HEK293T (cell line): ENCODE measurements at regions not wholly inside any gene's neighbourhood (a gene's known extent, or its start where the extent isn't known, plus 50 kb on each side); places are given as distances from the start of the nearest gene placed in this dataset.

Source experiments
- CTCF ChIA-PET: fragments of 350-600 bp; formaldehyde crosslinking; extraction: SDS; loops from one replicate; lab custom pipeline; 2021; ENCODE audit warnings: antibody characterized with exemption, inconsistent platforms; lab: Yijun Ruan, JAX
- POLR2A ChIA-PET: fragments of 350-600 bp; formaldehyde crosslinking; extraction: SDS; loops from one replicate; lab custom pipeline; 2020; ENCODE audit warnings: antibody characterized with exemption, inconsistent platforms; lab: Yijun Ruan, JAX
- DNase-seq: peaks from one replicate; pipeline ENCODE4 v3.0.0; 2012; ENCODE audit warnings: mixed read lengths; ENCODE audit errors: extremely low spot score
- ARNT ChIP-seq: fragments of 450-650 bp; IDR thresholded peaks from 2 replicates; pipeline ENCODE4 v1.6.1; 2017; ENCODE audit warnings: mild to moderate bottlenecking
- BHLHE40 ChIP-seq: fragments of 450-650 bp; IDR thresholded peaks from 2 replicates; pipeline ENCODE4 v1.6.1; 2016; ENCODE audit warnings: mild to moderate bottlenecking, moderate library complexity, borderline replicate concordance
- CTBP1 ChIP-seq: fragments of 450-650 bp; IDR thresholded peaks from 2 replicates; pipeline ENCODE4 v1.6.1; 2016; ENCODE audit warnings: borderline replicate concordance
- ELF4 ChIP-seq: fragments of 450-650 bp; IDR thresholded peaks from 2 replicates; pipeline ENCODE4 v1.6.1; 2017; ENCODE audit warnings: antibody characterized with exemption
- FOXA1 ChIP-seq: fragments of 450-650 bp; IDR thresholded peaks from 2 replicates; pipeline ENCODE4 v1.6.1; 2016; ENCODE audit warnings: mild to moderate bottlenecking
- FOXK2 ChIP-seq: fragments of 450-650 bp; IDR thresholded peaks from 2 replicates; pipeline ENCODE4 v1.6.1; 2016; ENCODE audit warnings: mild to moderate bottlenecking
- FOXM1 ChIP-seq: fragments of 450-650 bp; IDR thresholded peaks from 2 replicates; pipeline ENCODE4 v1.6.1; 2017; ENCODE audit warnings: mild to moderate bottlenecking, borderline replicate concordance
- HDGF ChIP-seq: fragments of 450-650 bp; IDR thresholded peaks from 2 replicates; pipeline ENCODE4 v1.6.1; 2017; ENCODE audit warnings: antibody characterized with exemption, borderline replicate concordance
- L3MBTL2 ChIP-seq: fragments of 450-650 bp; conservative IDR thresholded peaks from 2 replicates; pipeline ENCODE4 v1.6.1; 2016; ENCODE audit warnings: mild to moderate bottlenecking
- LEF1 ChIP-seq: fragments of 450-650 bp; IDR thresholded peaks from 2 replicates; pipeline ENCODE4 v1.6.1; 2017; ENCODE audit warnings: mild to moderate bottlenecking, borderline replicate concordance
- NFRKB ChIP-seq: fragments of 450-650 bp; IDR thresholded peaks from 2 replicates; pipeline ENCODE4 v1.6.1; 2016; ENCODE audit warnings: mild to moderate bottlenecking, moderate library complexity
- PKNOX1 ChIP-seq: fragments of 450-650 bp; IDR thresholded peaks from 2 replicates; pipeline ENCODE4 v1.6.1; 2016
- SP1 ChIP-seq: fragments of 450-650 bp; IDR thresholded peaks from 2 replicates; pipeline ENCODE4 v1.6.1; 2017
- SUZ12 ChIP-seq: fragments of 450-650 bp; IDR thresholded peaks from 2 replicates; pipeline ENCODE4 v1.6.1; 2016; ENCODE audit warnings: mild to moderate bottlenecking
- TARDBP ChIP-seq: fragments of 450-650 bp; IDR thresholded peaks from 2 replicates; pipeline ENCODE4 v1.6.1; 2016
- ZNF384 ChIP-seq: fragments of 450-650 bp; IDR thresholded peaks from 2 replicates; pipeline ENCODE4 v1.6.1; 2016

- DNase-seq: no peak
Observed at GRCh38 chr4:96471956-96472867, 632.3 kb downstream of the PDHA2 start.

GRCh38 chr4:96473246-96473645, 633.4 kb downstream of the PDHA2 start:
- no peak for DNase-seq
- ChIA-PET CTCF (no interaction called here), POLR2A (no interaction called here)

More at GRCh38 chr4:96471956-96472867, 632.3 kb downstream of the PDHA2 start:
- CTCF ChIA-PET: no interaction called here
- no peak for TF ChIP-seq BHLHE40
- TF ChIP-seq TARDBP: no peak
- TF ChIP-seq CTBP1: no peak
- no peak for TF ChIP-seq NFRKB
- no peak for TF ChIP-seq SUZ12
- TF ChIP-seq HDGF: no peak
- no peak for TF ChIP-seq FOXM1
- no peak for TF ChIP-seq L3MBTL2
- TF ChIP-seq ZNF384: no peak
- no peak for TF ChIP-seq SP1
- POLR2A ChIA-PET: no interaction called here

GRCh38 chr4:96483308-96484030, 643.6 kb downstream of the PDHA2 start:
- no peak for DNase-seq
- ChIA-PET POLR2A (no interaction called here), CTCF (no interaction called here)
- TF ChIP-seq TARDBP (no peak), NFRKB (no peak), FOXA1 (no peak), L3MBTL2 (no peak), PKNOX1 (no peak), LEF1 (no peak), BHLHE40 (no peak), ELF4 (no peak)

More at GRCh38 chr4:96473246-96473645, 633.4 kb downstream of the PDHA2 start:
- TF ChIP-seq BHLHE40: no peak
- no peak for TF ChIP-seq ZNF384
- no peak for TF ChIP-seq SUZ12
- TF ChIP-seq FOXM1: no peak
- TF ChIP-seq NFRKB: no peak
- TF ChIP-seq PKNOX1: no peak
- TF ChIP-seq LEF1: no peak
- no peak for TF ChIP-seq ARNT
- no peak for TF ChIP-seq FOXA1
- TF ChIP-seq HDGF: no peak

- DNase-seq: no peak
- ChIA-PET POLR2A (no interaction called here), CTCF (interaction anchor here (0.6 kb wide), 1 partner anchor 239 kb away, joined by 3 read pairs; no protein-coding TSS in a partner anchor)
- no peak for TF ChIP-seq TARDBP
- TF ChIP-seq L3MBTL2: no peak
- TF ChIP-seq LEF1: no peak
- TF ChIP-seq ZNF384: no peak
- no peak for TF ChIP-seq ARNT
- no peak for TF ChIP-seq HDGF
- no peak for TF ChIP-seq BHLHE40
Observed at GRCh38 chr4:96486563-96486962, 646.7 kb downstream of the PDHA2 start.

- TF ChIP-seq NFRKB (no peak), SUZ12 (no peak), BHLHE40 (no peak), PKNOX1 (no peak), HDGF (no peak), SP1 (no peak)
- CTCF ChIA-PET: no interaction called here
- POLR2A ChIA-PET: no interaction called here
- no peak for DNase-seq
Observed at GRCh38 chr4:96497621-96498020, 657.7 kb downstream of the PDHA2 start.

GRCh38 chr4:96504386-96504785, 664.5 kb downstream of the PDHA2 start:
- no peak for TF ChIP-seq NFRKB
- TF ChIP-seq LEF1: no peak
- no peak for TF ChIP-seq SUZ12
- no peak for TF ChIP-seq PKNOX1
- no peak for TF ChIP-seq TARDBP
- TF ChIP-seq FOXM1: no peak
- no peak for TF ChIP-seq HDGF
- TF ChIP-seq SP1: no peak
- TF ChIP-seq L3MBTL2: no peak
- no peak for TF ChIP-seq FOXA1
- TF ChIP-seq ARNT: no peak
- no peak for TF ChIP-seq FOXK2
- TF ChIP-seq ELF4: no peak
- CTCF ChIA-PET: no interaction called here
- DNase-seq: no peak
- POLR2A ChIA-PET: no interaction called here
